Lower leg skin (tissue), 3 donors: ENCODE measurements at regions not wholly inside any gene's neighbourhood (a gene's known extent, or its start where the extent isn't known, plus 50 kb on each side); places are given as distances from the start of the nearest gene placed in this dataset.

Experiments used
- POLR2A ChIP-seq, 2 donors: fragments of 450-650 bp; IDR thresholded peaks; one replicate each; pipeline ENCODE4 v1.6.1; 2016 to 2017; ENCODE audit warnings: antibody characterized with exemption in 2 of 2, mild to moderate bottlenecking in 1 of 2, moderate library complexity in 1 of 2
- TF ChIP-seq, protein P1 (sequence below), 3 donors: fragments of 450-650 bp; IDR thresholded peaks; one replicate each; pipeline ENCODE4 v1.5.1; 2016; ENCODE audit warnings: antibody characterized with exemption in 3 of 3, mild to moderate bottlenecking in 3 of 3, moderate library complexity in 2 of 3

DNA sequence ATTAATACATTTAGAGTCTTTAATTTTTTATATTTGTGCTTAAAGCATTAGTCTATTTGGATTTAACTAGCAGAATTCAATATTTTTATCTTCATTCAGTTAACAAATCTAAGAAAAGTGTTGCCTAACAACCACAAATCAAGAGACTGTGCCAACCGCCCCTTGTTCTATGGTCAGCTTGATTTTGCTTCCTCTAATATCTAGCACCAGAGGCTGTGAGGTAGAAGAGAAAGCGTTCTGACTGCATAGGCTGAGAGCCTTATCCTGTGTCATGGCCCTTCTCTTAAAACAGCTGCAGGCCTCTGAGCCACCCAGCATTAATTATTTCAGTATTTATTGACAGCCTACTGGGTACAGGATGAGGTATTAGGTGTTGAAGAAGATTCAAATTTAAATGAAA lies 693.0 kb upstream of the CDH6 start:
- TF ChIP-seq, protein P1, sequence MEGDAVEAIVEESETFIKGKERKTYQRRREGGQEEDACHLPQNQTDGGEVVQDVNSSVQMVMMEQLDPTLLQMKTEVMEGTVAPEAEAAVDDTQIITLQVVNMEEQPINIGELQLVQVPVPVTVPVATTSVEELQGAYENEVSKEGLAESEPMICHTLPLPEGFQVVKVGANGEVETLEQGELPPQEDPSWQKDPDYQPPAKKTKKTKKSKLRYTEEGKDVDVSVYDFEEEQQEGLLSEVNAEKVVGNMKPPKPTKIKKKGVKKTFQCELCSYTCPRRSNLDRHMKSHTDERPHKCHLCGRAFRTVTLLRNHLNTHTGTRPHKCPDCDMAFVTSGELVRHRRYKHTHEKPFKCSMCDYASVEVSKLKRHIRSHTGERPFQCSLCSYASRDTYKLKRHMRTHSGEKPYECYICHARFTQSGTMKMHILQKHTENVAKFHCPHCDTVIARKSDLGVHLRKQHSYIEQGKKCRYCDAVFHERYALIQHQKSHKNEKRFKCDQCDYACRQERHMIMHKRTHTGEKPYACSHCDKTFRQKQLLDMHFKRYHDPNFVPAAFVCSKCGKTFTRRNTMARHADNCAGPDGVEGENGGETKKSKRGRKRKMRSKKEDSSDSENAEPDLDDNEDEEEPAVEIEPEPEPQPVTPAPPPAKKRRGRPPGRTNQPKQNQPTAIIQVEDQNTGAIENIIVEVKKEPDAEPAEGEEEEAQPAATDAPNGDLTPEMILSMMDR (IDR thresholded peaks at IDR 0.05), result no peak
- TF ChIP-seq POLR2A (IDR thresholded peaks at IDR 0.05), result no peak
